GM19463 (cell line): ENCODE measurements at regions not wholly inside any gene's neighbourhood (a gene's known extent, or its start where the extent isn't known, plus 50 kb on each side); places are given as distances from the start of the nearest gene placed in this dataset.
A peak's percentile ranks its signal among the peaks of the same experiment; 100 is the strongest.

ENCODE experiments used
- ATAC-seq: cut with Tn5 transposase; IDR thresholded peaks from one replicate; pipeline ENCODE4 v1.9.1; 2021; ENCODE audit warnings: mild to moderate bottlenecking, moderate library complexity; ENCODE audit not compliant: unreplicated experiment

GRCh38 chr13:97627566-97627965 is 193.6 kb downstream of the RAP2A start:
- ATAC-seq: no peak

GRCh38 chr13:97629601-97630272 is 195.8 kb downstream of the RAP2A start:
- ATAC-seq: no peak

DNA sequence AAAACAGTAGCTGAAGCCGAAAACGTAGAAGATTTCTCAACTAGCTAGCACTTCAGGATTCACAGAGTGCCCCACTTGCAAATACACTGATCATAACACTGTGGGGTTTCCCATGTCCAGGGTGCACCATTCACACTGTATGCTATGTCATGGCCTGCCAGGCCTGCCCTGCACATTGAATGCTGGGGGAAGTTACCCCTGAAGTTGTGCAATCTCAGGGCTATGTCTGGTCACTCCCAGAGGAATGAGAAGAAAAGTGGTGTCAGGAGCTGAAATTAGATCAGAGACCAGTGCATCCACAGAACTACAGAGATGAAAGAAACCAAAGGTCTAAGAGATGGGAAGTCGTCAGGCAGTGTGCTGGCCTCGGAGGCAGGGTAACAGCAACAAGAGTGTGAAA is 196.8 kb downstream of the RAP2A start:
- ATAC-seq: peak; percentile 11

- ATAC-seq: peak; percentile 88
Observed at GRCh38 chr13:97631158-97631557, 197.2 kb downstream of the RAP2A start.

DNA sequence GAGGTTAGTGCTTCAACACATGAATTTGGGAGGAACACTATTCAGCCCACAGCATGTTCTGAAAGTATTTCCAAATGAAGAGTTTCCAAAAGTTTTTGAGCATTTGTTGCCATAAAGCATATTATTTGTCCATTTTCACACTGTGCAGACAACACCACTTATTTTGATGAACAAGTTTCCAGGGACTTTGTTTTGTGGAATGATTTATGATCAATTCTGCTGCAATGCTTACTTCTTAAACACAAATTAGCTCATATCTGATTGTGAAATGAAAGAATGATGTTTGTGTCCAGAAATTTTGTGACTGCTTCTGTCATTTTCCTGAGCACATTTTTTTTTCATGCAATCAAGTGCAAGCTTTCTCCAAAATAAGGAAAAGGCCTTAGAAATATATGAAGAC is 205.3 kb downstream of the RAP2A start:
- ATAC-seq: no peak

GRCh38 chr13:97640268-97640667 is 206.3 kb downstream of the RAP2A start:
- ATAC-seq: no peak

DNA sequence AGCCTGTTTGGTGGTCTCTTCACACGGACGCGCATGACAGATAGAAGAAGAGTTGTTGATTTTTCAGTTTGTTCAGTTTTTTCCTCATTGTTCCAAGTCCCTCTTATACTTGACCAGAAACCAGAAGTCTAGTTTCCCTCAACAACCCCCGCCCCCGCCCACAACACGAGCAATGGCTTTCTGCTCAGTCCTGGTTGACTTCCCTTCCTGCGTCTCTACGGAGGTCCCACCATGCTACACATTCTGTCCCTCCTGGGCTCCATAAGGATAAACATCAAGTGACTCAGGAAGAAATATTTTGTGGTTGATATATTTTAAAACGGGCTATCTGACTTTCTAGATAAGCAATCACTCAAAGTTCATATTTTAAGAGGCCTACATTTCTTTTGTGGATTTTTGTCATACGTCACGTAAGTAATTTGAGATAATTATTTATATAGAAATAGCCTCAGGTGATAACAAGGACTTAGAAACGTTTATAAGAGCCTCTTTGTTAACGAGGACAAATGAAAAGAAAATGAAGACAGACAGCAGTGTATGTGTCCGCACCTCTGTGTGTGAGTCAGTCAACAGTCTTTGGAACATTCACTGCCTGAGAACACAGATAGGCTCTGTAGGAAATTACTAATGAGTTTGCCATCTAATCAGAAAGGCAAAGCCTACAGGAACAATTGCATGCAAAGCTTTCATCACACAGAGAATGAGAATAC is 214.4 kb downstream of the RAP2A start:
- ATAC-seq: no peak

DNA sequence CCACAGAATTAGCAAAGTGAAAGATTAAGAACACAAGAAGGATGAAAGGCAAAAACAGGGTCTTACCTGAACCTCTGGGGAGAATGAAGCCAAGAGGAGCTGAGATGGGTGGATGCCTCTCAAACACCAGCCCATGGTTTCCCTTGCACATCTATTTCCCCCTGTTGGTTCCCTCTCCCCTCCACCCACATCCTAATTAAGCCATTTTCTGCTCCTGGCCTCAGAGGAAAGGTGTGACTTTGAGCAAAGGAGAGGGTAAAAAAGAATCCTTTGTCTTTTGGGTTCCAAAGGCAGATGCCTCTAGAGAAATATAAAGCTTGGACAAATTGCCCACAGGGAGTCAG is 214.9 kb downstream of the RAP2A start:
- no peak for ATAC-seq

GRCh38 chr13:97653443-97654140 is 219.6 kb downstream of the RAP2A start:
- ATAC-seq: no peak

GRCh38 chr13:97654236-97654635 is 220.3 kb downstream of the RAP2A start:
- no peak for ATAC-seq

DNA sequence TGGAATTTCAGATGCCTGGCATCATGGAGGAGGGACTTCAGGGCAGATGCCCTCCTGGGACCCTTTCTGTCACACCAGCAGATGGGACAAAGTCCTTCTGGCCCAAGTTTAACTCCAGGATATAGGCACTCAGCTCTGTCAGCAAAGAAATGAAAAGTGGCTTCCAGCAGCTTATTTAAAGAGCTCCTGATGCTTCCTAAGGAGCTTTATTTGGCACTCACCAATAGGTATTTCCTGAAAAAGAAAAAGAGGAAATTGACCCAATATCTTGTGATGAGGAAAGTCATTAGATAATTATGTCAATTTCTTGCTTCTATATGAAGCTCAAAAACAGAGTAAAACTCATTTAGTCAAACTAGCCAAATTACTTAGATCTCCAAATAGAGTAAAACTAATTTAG is 224.6 kb downstream of the RAP2A start:
- no peak for ATAC-seq

- ATAC-seq: no peak
Observed at GRCh38 chr13:97659602-97660001, 225.6 kb downstream of the RAP2A start.

DNA sequence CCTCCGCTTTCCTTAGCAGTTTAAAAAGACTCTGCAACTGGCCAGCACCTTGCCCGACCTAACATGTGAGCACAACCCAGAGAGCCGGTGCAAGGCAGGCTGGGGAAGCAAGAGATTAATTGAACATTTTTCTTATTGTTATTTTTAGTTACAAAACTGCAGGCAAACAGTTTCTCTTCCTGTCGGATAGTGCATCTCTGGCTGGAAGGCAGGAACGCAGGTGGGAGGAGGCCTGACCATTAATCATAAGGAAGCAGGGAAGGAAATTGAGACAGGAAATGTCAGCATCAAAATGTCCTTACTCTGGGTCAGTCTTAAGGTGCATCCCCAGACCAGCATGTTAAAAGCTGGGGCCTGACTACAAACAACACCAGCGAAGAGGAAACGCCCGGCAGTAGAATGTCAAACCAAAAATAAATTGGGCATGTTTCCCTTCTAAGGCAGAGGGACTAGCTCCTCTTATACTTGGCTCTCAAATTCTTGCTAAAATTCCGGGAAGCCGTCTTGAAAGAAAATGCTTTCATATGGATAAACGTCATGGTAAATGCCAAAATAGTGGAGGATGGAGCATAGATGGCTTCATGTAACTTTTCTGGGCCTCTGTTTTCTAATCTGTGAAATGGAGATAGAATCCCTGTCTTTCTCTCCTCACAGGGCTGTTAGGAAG is 226.8 kb downstream of the RAP2A start:
- no peak for ATAC-seq

- no peak for ATAC-seq
Observed at GRCh38 chr13:97686594-97686993, 252.6 kb downstream of the RAP2A start.

DNA sequence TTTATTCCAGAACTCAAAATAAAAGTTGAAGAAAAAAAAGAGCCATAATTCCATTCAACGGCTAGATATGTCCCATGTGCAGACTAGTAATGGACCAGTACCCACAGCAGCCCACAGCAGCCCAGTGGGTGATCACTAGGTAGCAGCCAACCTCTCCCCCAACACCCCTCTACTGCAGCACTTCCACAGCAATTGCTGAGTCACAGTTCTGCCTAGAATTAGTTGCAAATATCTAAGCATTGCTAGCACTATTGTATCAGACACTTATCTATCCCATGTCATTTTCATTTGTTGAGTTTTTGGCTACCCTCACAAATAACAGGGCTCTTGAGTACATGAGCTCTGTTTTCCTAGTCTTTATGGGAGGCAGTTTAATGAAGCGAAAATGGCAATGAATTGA is 258.7 kb downstream of the RAP2A start:
- no peak for ATAC-seq

DNA sequence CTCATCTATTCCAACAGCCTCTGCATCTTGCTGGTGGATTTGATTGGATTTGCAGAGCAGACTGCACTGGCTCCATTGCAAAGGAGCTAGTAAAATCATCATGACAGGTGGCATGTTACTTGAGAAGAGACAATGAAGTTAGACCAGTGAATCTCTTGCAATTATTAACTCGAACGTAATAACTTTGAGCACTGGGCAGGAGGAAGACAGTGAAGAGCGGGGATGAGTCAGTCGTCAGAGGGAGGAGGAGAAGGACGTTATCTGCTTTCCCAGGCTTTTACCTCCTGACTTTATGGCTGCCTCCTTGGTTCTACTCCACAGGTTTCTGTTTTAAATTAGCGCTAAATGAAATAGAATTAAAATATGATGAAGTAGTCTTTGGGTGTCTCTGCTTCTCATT is 257.8 kb upstream of the IPO5 start:
- no peak for ATAC-seq

DNA sequence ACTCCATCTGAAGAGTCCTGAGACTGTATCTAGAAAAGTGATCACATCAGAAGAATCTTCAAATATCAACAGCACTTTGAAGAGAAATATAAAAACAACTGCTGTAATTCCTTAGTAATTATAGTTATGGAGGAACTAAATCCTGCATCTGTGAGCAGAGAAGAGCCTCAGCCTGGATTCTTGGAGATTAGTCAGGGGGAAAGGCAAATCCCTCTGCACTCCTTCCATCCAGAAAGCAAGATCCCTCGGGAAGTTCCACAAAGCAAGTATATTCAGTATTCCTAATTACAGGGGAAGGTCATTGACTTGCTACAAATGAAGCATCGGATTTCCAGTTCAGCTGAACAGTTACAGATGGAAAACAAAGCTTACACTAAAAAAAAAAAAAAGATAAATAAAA is 256.6 kb upstream of the IPO5 start:
- ATAC-seq: no peak

DNA sequence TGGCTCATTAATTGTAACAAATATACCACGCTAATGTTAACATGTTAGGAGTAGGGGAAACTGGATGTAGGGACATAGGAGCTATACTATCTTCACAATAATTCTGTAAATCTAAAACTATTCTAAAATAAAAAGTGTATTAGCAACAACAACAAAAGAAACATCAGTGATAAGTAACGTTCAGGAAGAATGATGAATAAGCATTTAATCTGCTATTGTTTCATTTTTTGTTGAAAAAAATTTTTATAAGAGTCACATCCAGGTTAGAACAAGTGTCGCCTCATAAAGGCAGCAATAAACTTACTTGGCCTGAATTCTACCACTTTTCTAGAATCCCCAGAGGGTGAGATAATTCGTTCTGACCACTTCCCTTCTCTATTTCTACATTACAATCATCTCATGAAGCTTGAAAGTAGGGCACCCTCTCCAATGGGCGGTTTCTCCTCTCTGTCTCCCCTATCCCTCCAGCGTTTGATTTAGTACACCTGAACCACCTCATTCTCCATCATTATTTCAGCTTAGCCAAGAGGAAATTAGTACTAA is 253.1 kb upstream of the IPO5 start:
- no peak for ATAC-seq

DNA sequence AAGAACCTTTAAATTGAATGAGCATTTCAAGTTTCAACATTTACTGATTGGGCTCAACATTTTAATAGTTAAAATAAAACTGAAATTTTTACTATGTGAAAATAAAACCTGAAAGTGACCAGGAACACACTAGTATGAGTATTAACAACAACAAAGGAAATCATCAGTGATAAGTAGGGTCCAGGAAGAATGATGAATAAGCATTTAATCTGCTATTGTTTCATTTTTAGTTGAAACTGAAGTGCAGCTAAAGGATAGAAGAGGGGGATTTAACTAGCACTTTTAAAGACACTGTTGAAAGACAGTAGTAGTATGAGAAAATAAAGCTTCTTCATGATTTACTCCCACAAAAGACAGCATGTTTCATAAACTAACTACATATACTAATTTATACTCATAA is 250.9 kb upstream of the IPO5 start:
- ATAC-seq: no peak

DNA sequence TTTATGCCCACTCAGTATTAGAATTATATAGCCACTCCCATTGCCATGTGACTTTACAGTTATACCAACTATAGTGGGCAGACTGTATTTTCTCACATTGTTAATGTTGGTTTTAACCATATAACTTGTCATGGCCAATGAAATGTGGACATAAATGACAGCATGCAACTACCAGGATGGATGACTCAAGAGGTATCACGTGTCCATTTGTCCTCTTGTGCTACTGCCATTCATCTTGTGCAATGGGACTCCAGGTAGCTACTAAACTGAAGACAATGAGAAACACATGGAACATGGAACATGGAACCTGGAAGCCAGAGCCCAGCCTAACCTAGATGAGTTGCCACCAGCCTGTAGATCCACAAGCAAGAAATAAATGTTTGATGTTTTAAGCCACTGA is 242.7 kb upstream of the IPO5 start:
- ATAC-seq: no peak

- no peak for ATAC-seq
Observed at GRCh38 chr13:97712770-97713169, 240.7 kb upstream of the IPO5 start.
